ENCODE measurements at regions not wholly inside any gene's neighbourhood (a gene's known extent, or its start where the extent isn't known, plus 50 kb on each side); places are given as distances from the start of the nearest gene placed in this dataset.

DNA sequence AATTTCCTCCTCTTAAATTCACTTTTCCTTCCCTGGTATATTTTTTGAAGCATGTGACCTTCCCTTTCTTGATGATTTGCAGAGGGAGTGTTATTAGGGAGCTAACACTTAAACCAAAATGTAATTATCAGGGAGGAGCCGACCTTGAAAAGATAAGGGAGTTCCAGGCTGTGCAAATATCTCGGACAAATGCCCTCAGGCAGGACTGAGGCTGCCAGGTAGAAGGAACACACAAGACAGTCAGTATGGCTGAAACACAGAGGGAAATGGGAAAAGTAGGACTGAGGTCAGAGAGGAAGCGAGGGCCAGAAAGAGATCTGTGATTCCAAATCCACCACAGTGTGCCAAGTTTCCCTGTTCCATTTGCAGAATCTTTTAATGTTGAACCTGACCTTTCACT, 221.0 kb downstream of the CNTN3 start:
- TF ChIP-seq EZH2 (IDR thresholded peaks at IDR 0.05; ENCODE audit: insufficient read depth, poor library complexity, severe bottlenecking) (no peak), EZH2phosphoT487 (IDR thresholded peaks at IDR 0.05; ENCODE audit: insufficient read depth, low read depth) (no peak)

All from GM23248 (cell line).